ENCODE measurements at regions not wholly inside any gene's neighbourhood (a gene's known extent, or its start where the extent isn't known, plus 50 kb on each side); places are given as distances from the start of the nearest gene placed in this dataset.
"Not testable (repeated sequence)": the region's sequence is repeated elsewhere in the genome, so short reads cannot be mapped to it uniquely, and the experiment has no call there.

- 49 to 67% (median 63%) methylated on average over 1 of the region's 1 CpG for WGBS, 5 donors
- Histone ChIP-seq H3K27me3 (no peaks in the 10 kb centered on the region), H3K4me3 (no peak overlapping the region), H3K4me1 (no peaks in the 10 kb centered on the region), H3K9me3 (peaks cover 0 to 24% (median 11%) of the 10 kb centered on the region in 4 donors), H3K36me3 (no peaks in the 10 kb centered on the region), H3K27ac (no peak overlapping the region)
- intact Hi-C loops (cut with DNase I; ENCODE audit: low total_unique reads) = no loop called here
- TF ChIP-seq POLR2AphosphoS5 (IDR thresholded peaks at IDR 0.05) = no peak
- TF ChIP-seq POLR2A (IDR thresholded peaks at IDR 0.05) = no peak
- TF ChIP-seq EP300 (IDR thresholded peaks at IDR 0.05) = no peak
- no peak for TF ChIP-seq CTCF (IDR thresholded peaks at IDR 0.05)
- DNase-seq = no peak
These were observed 600.5 kb downstream of the SATB2 start for GRCh38 chr2:198857246-198857645.

GRCh38 chr2:198855746-198856145, 602.0 kb downstream of the SATB2 start:
- H3K27ac ChIP-seq = not testable (repeated sequence)

DNA sequence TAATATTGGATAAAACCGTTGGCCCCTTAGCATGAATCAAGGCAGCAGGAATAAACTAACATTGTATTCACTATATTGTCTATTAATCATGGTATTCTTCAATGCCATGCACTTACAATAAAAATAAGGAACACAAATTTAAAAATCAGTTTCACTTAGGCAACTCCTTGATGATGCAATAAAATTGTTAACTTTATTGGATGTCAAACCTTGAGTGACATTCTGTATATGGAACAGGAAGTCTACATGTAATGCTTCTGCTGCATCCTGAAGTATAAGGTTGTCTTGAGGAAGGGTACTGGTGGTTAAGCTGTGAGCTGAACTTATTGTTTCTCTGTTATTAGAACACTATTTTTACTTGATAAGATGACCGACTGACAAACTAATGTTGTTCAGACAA, 605.5 kb downstream of the SATB2 start:
- Histone ChIP-seq H3K27me3 (no peaks in the 10 kb centered on the region), H3K36me3 (no peaks in the 10 kb centered on the region), H3K4me3 (no peak overlapping the region), H3K4me1 (no peaks in the 10 kb centered on the region), H3K9me3 (no peaks in the 10 kb centered on the region), H3K27ac (no peak overlapping the region)
- WGBS, 5 donors = 70 to 81% (median 75%) methylated on average over 2 of the region's 2 CpGs
- intact Hi-C loops (cut with DNase I; ENCODE audit: low total_unique reads) = no loop called here
- no peak for DNase-seq
- TF ChIP-seq POLR2A (IDR thresholded peaks at IDR 0.05) (no peak), EP300 (IDR thresholded peaks at IDR 0.05) (no peak), POLR2AphosphoS5 (IDR thresholded peaks at IDR 0.05) (no peak), CTCF (IDR thresholded peaks at IDR 0.05) (no peak)

More at GRCh38 chr2:198855746-198856145, 602.0 kb downstream of the SATB2 start:
- H3K4me1 ChIP-seq; intact Hi-C loops (cut with DNase I; ENCODE audit: low total_unique reads); H3K4me3 ChIP-seq; H3K27me3 ChIP-seq; H3K36me3 ChIP-seq; DNase-seq: not testable (repeated sequence)
- H3K9me3 ChIP-seq = peaks cover 0 to 24% (median 11%) of the 10 kb centered on the region in 4 donors
- 85 to 93% (median 91%) methylated on average over 6 of the region's 6 CpGs for WGBS, 5 donors

DNA sequence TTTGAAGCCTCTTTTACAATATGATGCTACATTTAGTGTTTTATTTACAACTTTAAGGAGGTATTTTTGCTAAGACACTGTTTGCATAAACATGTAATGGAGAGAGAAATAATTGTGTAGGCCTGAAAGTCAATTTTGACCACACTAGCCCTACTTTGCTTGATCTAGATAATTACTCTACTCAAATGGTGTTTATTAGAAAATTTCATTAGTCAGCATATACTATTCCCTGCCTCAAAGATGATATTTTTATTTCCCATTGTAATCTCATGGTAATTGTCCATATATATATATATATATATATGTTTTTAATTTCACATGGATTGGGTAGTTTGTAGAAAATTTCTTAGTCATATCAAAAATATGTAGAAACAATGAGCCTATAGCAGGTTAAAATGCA, 632.2 kb downstream of the SATB2 start:
- DNase-seq = no peak

More for the DNA sequence above, 632.2 kb downstream of the SATB2 start:
- intact Hi-C loops (cut with DNase I; ENCODE audit: low total_unique reads) = no loop called here
- no peaks in the 10 kb centered on the region for H3K4me1 ChIP-seq
- no peak overlapping the region for H3K27ac ChIP-seq
- no peak overlapping the region for H3K4me3 ChIP-seq
- no peak for TF ChIP-seq CTCF (IDR thresholded peaks at IDR 0.05)
- no peak for TF ChIP-seq POLR2A (IDR thresholded peaks at IDR 0.05)
- TF ChIP-seq EP300 (IDR thresholded peaks at IDR 0.05) = no peak
- no peak for TF ChIP-seq POLR2AphosphoS5 (IDR thresholded peaks at IDR 0.05)
- no peaks in the 10 kb centered on the region for H3K27me3 ChIP-seq
- no peaks in the 10 kb centered on the region for H3K36me3 ChIP-seq
- peaks cover 0 to 11% (median 0%) of the 10 kb centered on the region in 4 donors for H3K9me3 ChIP-seq

Data from stomach (tissue), 8 donors.